Activated naive CD8-positive, alpha-beta T cell treated with anti-CD3 and anti-CD28 coated beads, Interleukin-2, amount 50 U/mL, for 24 hours (primary cell): ENCODE measurements at regions not wholly inside any gene's neighbourhood (a gene's known extent, or its start where the extent isn't known, plus 50 kb on each side); places are given as distances from the start of the nearest gene placed in this dataset.

Experiments used
- ATAC-seq: fragments of 150-1000 bp; cut with Tn5 transposase; one replicate; pipeline ENCODE4 v1.10.0; 2021
- DNase-seq: peaks from one replicate; pipeline ENCODE4 v3.0.0; 2021
- H3K27ac Mint-ChIP-seq: one replicate; pipeline ENCODE4 v1.8.0; 2021; ENCODE audit warnings: mild to moderate bottlenecking, mixed read lengths
- H3K27me3 Mint-ChIP-seq: one replicate; pipeline ENCODE4 v1.8.0; 2021; ENCODE audit warnings: mixed read lengths
- H3K36me3 Mint-ChIP-seq: one replicate; pipeline ENCODE4 v1.8.0; 2021; ENCODE audit warnings: low read depth, mixed read lengths
- H3K4me1 Mint-ChIP-seq: one replicate; pipeline ENCODE4 v1.8.0; 2021; ENCODE audit warnings: mixed read lengths
- H3K4me3 Mint-ChIP-seq: one replicate; pipeline ENCODE4 v1.8.0; 2021; ENCODE audit warnings: mild to moderate bottlenecking, moderate library complexity, mixed read lengths
- H3K9me3 Mint-ChIP-seq: one replicate; pipeline ENCODE4 v1.8.0; 2021; ENCODE audit warnings: mixed read lengths

DNA sequence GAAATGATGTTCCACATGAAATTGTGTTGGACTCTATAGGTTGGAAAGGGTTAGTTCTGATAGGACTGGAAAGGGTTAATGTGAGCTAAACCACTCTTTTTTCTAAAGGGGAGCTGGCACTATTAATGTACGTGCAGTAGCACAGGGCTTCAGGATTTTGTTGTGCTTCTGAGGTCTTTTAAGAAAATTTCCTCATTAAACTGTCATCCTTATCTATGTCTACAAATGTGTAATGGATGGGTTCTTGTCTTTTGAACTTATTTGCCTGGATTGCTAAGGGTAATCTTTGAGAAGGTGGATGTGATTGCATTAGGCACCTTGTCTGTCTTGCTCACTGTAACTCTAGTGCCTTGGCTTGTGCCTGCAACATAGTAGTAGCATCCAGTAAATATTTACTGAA, 106.0 kb upstream of the SLC4A4 start:
- ATAC-seq (no peak), DNase-seq (no peak)
- Mint-ChIP-seq H3K4me1 (no peaks in the 10 kb centered on the region), H3K4me3 (no peak overlapping the region), H3K27me3 (no peaks in the 10 kb centered on the region), H3K27ac (no peak overlapping the region), H3K9me3 (no peaks in the 10 kb centered on the region), H3K36me3 (no peaks in the 10 kb centered on the region)

DNA sequence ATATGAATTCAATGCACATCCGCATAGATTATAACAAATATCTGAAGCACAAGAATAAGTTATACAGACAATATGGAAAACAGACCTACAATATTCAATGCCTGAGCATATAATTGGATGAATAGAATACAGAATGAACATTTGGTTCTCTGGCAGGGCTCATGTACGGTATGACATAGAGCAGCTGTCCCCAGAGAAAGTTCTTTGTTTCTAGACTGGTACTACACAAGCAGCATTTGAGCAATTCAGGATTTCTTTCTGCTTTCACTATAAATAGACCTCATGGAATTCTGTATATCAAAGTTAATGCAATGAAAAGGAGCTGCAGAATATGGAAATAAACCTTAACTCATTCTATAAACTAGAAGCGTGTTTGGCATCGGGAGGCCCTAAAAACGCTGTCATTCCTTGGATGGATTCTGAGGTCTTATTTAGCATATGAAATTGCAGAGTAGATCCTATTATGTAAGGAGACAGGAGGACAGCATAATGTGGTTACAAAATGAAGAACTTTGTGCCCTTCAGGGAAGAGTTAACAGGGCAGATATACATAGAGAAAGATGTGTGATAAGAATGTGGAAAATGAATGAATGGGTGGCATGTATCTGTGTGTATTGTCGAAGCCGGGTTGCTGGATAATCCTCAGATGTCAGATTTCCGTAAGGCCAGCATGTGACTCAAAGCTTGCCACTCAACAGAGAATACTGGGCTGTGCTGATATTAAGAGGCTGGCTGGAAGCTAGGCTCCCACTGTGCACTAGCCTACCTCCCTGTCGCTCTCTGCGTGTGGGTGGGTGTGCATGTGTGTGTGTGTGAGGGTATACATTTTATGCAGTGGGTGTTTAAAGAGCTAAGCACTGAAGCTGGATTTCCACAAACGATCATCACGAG, 103.3 kb upstream of the SLC4A4 start:
- no peak for DNase-seq

DNA sequence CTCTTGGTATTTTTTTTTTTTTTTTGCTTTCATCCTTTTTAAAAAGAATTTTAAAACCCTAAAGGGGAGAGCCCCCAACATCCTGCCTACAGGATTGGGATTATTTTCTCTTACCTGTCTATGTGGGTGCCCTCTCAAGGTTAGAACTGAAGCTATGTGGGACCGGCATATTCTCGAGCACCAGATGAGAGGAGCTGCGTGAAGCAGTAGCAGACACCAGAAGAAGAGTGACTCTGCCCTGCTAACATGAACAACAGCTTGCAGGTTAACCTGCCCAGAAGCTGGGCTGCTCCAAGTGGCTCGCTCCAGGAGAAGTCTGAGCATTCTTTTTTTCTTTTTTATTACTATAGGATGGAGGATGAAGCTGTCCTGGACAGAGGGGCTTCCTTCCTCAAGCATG, 102.6 kb upstream of the SLC4A4 start:
- no peaks in the 10 kb centered on the region for H3K27me3 Mint-ChIP-seq
- no peaks in the 10 kb centered on the region for H3K4me1 Mint-ChIP-seq
- no peak overlapping the region for H3K27ac Mint-ChIP-seq
- H3K36me3 Mint-ChIP-seq = no peaks in the 10 kb centered on the region
- DNase-seq = no peak
- H3K9me3 Mint-ChIP-seq = no peaks in the 10 kb centered on the region
- no peak for ATAC-seq
- H3K4me3 Mint-ChIP-seq = no peak overlapping the region

More for the DNA sequence above, 103.3 kb upstream of the SLC4A4 start:
- Mint-ChIP-seq H3K27me3 (no peaks in the 10 kb centered on the region), H3K27ac (no peak overlapping the region), H3K36me3 (no peaks in the 10 kb centered on the region), H3K4me1 (no peaks in the 10 kb centered on the region), H3K4me3 (no peak overlapping the region), H3K9me3 (no peaks in the 10 kb centered on the region)
- no peak for ATAC-seq

DNA sequence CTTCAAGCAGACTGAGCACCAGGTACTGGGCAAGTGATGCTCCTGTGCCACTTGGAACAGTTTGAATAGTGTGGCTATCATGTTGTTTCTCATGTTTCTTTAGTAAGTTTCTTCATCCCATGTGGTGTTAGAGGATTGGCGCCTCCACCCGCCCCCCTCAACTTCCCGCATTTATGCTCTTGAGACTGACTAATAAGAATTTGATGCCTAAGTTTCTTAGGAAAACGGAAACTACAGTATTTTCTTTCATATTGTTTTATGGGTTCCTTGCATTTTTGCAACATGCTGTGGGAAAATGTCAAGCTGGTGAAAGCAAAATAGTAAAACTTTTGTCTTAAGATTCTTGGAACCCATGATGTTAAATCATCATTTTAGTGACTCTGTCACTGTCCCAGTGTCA, 101.2 kb upstream of the SLC4A4 start:
- Mint-ChIP-seq H3K9me3 (no peaks in the 10 kb centered on the region), H3K4me3 (no peak overlapping the region), H3K27me3 (no peaks in the 10 kb centered on the region), H3K36me3 (no peaks in the 10 kb centered on the region), H3K27ac (no peak overlapping the region), H3K4me1 (no peaks in the 10 kb centered on the region)
- DNase-seq = no peak
- no peak for ATAC-seq

DNA sequence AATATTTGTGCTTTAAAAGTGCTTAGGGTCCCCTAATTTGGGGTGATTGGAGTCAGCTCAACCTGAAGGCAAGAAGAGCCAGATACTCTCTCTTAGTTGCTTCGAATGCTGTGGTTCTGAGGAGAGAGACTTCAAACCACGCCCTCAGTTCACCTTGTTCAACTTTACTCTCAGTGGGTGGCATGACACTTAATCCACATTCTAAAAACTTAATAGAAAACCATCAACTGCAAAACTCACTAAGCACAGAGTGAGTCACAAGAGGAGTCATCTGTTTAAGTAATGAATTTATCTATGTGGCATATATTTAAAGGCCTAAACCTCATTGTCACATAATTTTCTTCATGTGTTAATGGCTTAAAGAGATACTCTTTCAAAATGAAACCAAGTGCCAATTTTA, 99.5 kb upstream of the SLC4A4 start:
- H3K4me3 Mint-ChIP-seq = no peak overlapping the region
- DNase-seq (no peak), ATAC-seq (peak; percentile 46)
- no peak overlapping the region for H3K27ac Mint-ChIP-seq
- no peaks in the 10 kb centered on the region for H3K9me3 Mint-ChIP-seq
- H3K27me3 Mint-ChIP-seq = no peaks in the 10 kb centered on the region
- H3K36me3 Mint-ChIP-seq = no peaks in the 10 kb centered on the region
- no peaks in the 10 kb centered on the region for H3K4me1 Mint-ChIP-seq

DNA sequence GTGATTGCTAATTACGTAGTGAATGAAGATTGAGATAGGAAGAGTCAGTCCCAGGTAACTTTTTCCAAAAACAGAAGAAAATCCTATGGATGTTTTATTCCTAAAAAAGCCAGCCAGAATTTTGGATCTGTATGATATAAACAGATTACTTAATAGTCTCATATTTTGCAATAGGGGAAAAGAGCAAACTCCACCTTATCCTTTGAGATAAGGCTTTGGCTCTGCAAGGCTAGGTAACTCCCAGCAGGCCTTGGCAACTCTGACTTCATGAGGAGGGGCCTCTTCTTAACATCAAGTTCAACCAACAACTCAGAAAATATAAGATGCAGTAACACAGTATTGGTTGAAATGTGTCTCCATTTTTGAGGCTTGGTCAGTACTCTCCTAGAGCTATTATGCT, 98.7 kb upstream of the SLC4A4 start:
- Mint-ChIP-seq H3K36me3 (no peaks in the 10 kb centered on the region), H3K27ac (no peak overlapping the region), H3K27me3 (no peaks in the 10 kb centered on the region), H3K4me1 (no peaks in the 10 kb centered on the region), H3K9me3 (no peaks in the 10 kb centered on the region), H3K4me3 (no peak overlapping the region)
- ATAC-seq = no peak
- DNase-seq = no peak

DNA sequence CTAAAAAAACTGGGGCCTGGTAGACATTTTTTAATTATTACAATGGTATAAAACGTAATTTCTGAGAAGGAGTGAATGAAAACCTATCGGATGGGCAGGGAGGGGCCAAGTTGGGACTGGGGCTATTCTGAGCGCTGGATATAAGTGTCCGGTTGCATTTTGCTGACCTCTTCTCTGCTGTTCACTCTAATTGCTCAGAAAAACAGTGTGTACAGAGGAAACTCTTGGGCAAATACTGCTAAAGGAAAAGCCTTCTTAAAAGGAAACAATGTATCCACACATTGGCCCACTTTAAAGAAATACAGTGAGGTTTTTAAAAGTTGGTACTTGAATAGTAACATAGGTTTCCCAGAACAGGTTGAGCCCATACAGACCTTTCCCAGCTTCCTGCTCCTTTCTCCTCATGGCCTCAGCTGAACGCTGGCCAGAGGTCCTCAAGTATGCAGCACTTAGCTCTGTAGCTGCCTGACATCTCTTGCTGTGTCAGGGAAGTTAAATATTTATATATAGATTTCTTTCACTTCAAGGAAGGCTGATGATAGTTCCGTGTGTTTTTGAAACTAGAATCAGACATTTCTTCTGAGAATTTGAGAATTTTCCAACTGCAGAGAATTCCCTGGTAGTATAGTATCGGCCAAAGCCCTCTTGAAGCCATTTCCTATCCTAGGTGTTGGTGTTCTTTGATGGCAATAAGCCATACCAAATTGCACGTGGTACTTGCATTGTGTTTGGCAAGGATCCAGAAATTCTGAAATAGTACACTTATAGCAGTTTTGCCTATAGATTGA, 97.1 kb upstream of the SLC4A4 start:
- Mint-ChIP-seq H3K4me1 (no peaks in the 10 kb centered on the region), H3K9me3 (no peaks in the 10 kb centered on the region), H3K36me3 (no peaks in the 10 kb centered on the region), H3K4me3 (no peak overlapping the region), H3K27ac (no peak overlapping the region), H3K27me3 (no peaks in the 10 kb centered on the region)
- DNase-seq = no peak
- no peak for ATAC-seq

DNA sequence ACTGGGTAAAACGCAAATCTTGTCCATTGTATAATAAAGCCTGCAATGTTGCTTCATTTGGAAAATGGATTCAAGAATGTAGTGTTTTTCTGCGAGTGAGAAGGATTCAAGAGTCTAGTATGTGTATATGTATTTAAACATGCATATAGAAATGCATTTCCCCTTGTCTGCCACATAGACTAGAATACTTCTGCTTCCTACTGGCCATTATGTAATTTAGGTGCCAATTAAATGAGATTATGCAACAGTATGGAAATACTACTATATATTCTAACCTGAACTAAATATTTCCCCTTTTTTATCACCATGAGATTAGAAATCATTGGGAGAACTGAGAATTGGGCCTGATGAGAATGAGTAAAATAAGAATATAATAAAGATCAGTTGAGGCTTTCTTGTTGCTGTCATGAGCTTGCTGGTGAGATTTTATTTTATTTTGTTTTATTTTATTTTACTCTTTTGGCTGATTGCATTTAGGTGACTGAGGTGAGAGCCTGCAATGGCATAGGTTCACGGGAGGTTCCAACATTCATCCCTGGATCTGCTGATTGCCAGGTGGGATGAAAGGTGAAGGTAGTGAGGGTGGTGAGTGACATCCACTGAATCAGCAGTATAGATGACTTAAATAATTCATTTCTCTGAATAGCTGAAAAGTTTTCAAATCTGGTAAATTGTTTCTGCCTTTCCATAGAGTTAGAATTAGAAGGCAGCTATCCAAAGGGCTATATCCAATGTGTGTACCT, 95.6 kb upstream of the SLC4A4 start:
- no peak overlapping the region for H3K27ac Mint-ChIP-seq
- ATAC-seq (no peak), DNase-seq (no peak)
- no peak overlapping the region for H3K4me3 Mint-ChIP-seq
- no peaks in the 10 kb centered on the region for H3K9me3 Mint-ChIP-seq
- no peaks in the 10 kb centered on the region for H3K4me1 Mint-ChIP-seq
- H3K27me3 Mint-ChIP-seq = no peaks in the 10 kb centered on the region
- no peaks in the 10 kb centered on the region for H3K36me3 Mint-ChIP-seq

DNA sequence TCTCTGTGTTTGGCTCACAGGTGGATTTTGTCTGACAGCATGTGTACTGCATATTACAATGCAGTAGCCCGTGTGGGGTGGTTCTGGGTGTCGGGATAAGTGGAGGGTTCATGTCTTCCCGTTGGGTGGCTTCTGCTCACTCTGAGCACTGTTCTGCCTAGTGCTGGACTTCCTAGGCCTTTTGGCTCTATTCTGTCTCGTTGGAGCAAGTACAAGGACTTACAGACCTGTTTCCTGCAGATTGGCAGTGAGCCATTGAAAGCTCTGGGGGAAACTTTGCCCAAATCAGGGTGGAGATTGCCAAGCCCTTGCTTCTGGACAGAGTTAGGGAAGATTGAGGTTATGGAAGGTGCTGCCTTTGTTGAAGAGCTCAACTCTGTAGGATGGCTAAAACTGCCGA, 91.1 kb upstream of the SLC4A4 start:
- H3K9me3 Mint-ChIP-seq = no peaks in the 10 kb centered on the region
- H3K36me3 Mint-ChIP-seq = no peaks in the 10 kb centered on the region
- ATAC-seq (no peak), DNase-seq (no peak)
- H3K4me1 Mint-ChIP-seq = no peaks in the 10 kb centered on the region
- no peak overlapping the region for H3K27ac Mint-ChIP-seq
- no peak overlapping the region for H3K4me3 Mint-ChIP-seq
- H3K27me3 Mint-ChIP-seq = no peaks in the 10 kb centered on the region

DNA sequence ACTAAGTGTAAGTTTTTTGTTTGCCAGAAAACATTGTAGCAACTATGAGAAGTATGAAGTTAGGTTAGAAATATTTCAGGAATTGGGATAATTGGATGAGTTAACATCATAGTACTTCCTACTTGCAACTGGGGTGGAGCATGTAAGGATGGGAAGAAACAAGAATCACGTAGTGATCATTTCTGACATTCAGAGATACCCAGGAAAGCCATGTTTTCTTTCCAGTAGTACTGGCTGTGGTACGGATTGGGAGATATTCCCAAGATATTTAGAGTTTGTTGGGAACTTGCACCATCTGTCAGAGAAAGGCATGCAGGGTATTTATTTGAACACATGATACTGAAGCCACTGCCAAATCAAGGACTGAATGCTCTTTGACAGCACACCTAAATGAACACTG, 87.6 kb upstream of the SLC4A4 start:
- Mint-ChIP-seq H3K27ac (no peak overlapping the region), H3K4me3 (no peak overlapping the region), H3K9me3 (no peaks in the 10 kb centered on the region), H3K36me3 (no peaks in the 10 kb centered on the region), H3K4me1 (no peaks in the 10 kb centered on the region), H3K27me3 (no peaks in the 10 kb centered on the region)
- ATAC-seq (no peak), DNase-seq (no peak)

DNA sequence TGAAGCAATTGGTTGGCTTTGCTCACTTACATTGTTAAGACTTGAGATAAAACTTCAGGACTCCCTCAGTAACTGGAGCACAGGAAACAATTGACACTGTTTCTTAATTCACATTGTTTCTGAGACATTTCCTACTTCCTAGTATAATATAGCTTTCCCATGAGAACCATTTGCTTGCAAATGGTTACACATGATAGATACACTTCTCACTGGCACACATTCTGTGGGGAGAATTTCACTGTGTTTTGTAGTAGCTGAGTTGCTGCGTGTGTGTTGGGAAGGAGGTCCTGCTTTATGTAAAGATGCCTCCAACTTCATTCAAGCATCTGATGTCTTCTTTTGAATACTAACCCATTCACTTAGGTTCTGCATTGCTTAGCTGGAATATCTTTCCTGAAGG, 85.3 kb upstream of the SLC4A4 start:
- H3K27me3 Mint-ChIP-seq = no peaks in the 10 kb centered on the region

DNA sequence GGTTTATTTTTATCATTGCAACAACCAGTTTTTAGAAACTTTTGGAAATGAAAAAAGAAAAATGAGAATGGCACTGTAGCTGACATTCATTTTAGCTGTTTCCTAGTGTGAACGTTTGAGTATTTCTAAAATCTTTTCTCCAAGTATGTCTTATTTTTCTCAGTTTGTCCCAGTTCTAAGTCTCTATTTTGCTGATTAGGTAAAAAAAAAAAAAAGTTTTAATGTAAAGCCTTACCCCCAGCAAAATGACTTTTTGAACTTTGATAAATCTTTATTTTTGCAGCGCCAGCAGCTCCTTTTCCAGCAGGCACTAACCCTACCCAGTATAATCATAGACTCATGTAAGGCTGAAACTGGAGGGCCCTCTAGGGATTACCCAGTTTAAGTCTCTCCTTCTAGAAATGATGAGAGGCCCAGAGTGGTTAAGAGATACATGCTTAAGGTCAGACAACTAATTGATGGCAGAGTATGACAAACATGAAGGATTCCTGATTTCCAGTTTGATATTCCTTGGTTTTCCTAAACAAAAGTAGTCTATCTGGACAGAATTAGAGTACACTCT, 84.3 kb upstream of the SLC4A4 start:
- Mint-ChIP-seq H3K9me3 (no peaks in the 10 kb centered on the region), H3K4me3 (no peak overlapping the region), H3K4me1 (no peaks in the 10 kb centered on the region), H3K27ac (no peak overlapping the region), H3K36me3 (no peaks in the 10 kb centered on the region), H3K27me3 (peaks cover 2% of the 10 kb centered on the region)
- ATAC-seq = no peak
- DNase-seq = no peak

More for the DNA sequence above, 85.3 kb upstream of the SLC4A4 start:
- no peaks in the 10 kb centered on the region for H3K36me3 Mint-ChIP-seq
- H3K27ac Mint-ChIP-seq = no peak overlapping the region
- no peaks in the 10 kb centered on the region for H3K9me3 Mint-ChIP-seq
- DNase-seq = no peak
- no peaks in the 10 kb centered on the region for H3K4me1 Mint-ChIP-seq
- no peak overlapping the region for H3K4me3 Mint-ChIP-seq
- no peak for ATAC-seq

DNA sequence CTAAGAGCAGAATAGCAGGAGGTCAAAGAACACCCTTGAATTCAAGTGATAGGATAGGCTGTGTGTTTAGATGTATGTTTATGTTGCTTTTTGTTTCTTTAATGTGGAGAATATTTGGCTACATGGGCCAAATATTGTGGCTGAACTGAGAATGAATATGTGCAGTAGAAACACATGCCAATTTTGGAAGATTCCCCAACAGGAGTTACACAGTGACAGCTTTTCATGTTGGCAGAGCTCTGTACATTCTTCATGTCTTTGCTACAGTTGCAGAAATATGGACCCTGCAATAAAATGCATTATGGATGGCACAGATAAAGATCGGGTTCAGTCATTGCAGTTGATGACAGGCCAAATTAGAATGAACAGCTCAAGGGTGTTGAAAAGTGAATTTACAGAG, 82.8 kb upstream of the SLC4A4 start:
- ATAC-seq (no peak), DNase-seq (no peak)
- no peaks in the 10 kb centered on the region for H3K36me3 Mint-ChIP-seq
- H3K27ac Mint-ChIP-seq = no peak overlapping the region
- no peaks in the 10 kb centered on the region for H3K9me3 Mint-ChIP-seq
- H3K4me1 Mint-ChIP-seq = no peaks in the 10 kb centered on the region
- H3K27me3 Mint-ChIP-seq = peaks cover 2% of the 10 kb centered on the region
- H3K4me3 Mint-ChIP-seq = no peak overlapping the region

DNA sequence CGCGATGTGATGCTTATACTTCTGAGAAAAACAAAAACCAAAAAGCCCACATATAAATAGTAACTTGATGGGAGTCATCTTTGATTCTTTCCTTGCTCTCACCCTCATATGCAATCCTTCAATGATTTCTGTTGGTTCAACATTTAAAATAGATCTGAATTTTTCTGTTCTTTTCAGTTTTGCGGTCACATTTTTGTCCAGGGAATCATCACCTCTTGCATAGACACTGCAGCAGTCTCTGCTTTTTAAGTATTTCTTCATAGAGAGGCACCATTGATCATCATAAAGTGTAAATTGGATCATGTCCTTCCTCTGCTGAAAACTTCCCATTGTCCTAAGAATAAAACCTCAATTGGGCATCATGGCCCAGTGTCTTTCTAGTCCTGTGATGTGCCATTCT, 81.1 kb upstream of the SLC4A4 start:
- H3K4me1 Mint-ChIP-seq = peaks cover 7% of the 10 kb centered on the region
- no peaks in the 10 kb centered on the region for H3K9me3 Mint-ChIP-seq
- ATAC-seq (no peak), DNase-seq (no peak)
- H3K27me3 Mint-ChIP-seq = peaks cover 2% of the 10 kb centered on the region
- no peaks in the 10 kb centered on the region for H3K36me3 Mint-ChIP-seq
- no peak overlapping the region for H3K4me3 Mint-ChIP-seq
- H3K27ac Mint-ChIP-seq = no peak overlapping the region
